Gastrocnemius medialis (tissue), 4 donors: ENCODE measurements at regions not wholly inside any gene's neighbourhood (a gene's known extent, or its start where the extent isn't known, plus 50 kb on each side); places are given as distances from the start of the nearest gene placed in this dataset.

ENCODE experiments used
- ATAC-seq, 2 donors: fragments of 150-250 bp; one replicate each; pipeline ENCODE4 v1.9.1; 2016
- DNase-seq, 2 donors: peaks; one replicate each; pipeline ENCODE4 v3.0.0-alpha.2; 2019
- H3K27ac ChIP-seq, 4 donors: fragments of 200-600 bp; sonication (generic); 1 replicate in 1 of 4; 2 replicates in 3 of 4; pipeline ENCODE4 v1.5.1; 2016 to 2018; ENCODE audit warnings: mild to moderate bottlenecking in 2 of 4, moderate library complexity in 1 of 4
- H3K27me3 ChIP-seq, 3 donors: fragments of 200-600 bp; sonication (generic) in 2 of 3; 1 replicate in 1 of 3; 2 replicates in 2 of 3; pipeline versions ENCODE4 v1.5.1 to v1.6.0; 2016 to 2019; ENCODE audit warnings: mild to moderate bottlenecking in 1 of 3, moderate library complexity in 1 of 3
- H3K36me3 ChIP-seq, 2 donors: fragments of 200-600 bp; sonication (generic) in 1 of 2; one replicate each; pipeline ENCODE4 v1.5.1; 2017 to 2018
- H3K4me1 ChIP-seq, 2 donors: fragments of 200-600 bp; sonication (generic) in 1 of 2; one replicate each; pipeline ENCODE4 v1.5.1; 2016 to 2017; ENCODE audit warnings: mild to moderate bottlenecking in 2 of 2
- H3K4me3 ChIP-seq, 4 donors: fragments of 200-600 bp; sonication (generic) in 3 of 4; 1 replicate in 1 of 4; 2 replicates in 3 of 4; pipeline ENCODE4 v1.5.1; 2016 to 2019; ENCODE audit warnings: mild to moderate bottlenecking in 2 of 4
- H3K9me3 ChIP-seq, 3 donors: fragments of 200-600 bp; sonication (generic) in 2 of 3; 1 replicate in 1 of 3; 2 replicates in 2 of 3; pipeline ENCODE4 v1.5.1; 2016 to 2019
- POLR2A ChIP-seq, 2 donors: fragments of 450-650 bp; IDR thresholded peaks; one replicate each; pipeline ENCODE4 v1.6.1; 2017; ENCODE audit warnings: antibody characterized with exemption in 2 of 2, mild to moderate bottlenecking in 2 of 2, moderate library complexity in 2 of 2
- in situ Hi-C, 4 donors: fragments of 200-750 bp; cut with MboI; loops; one replicate each; pipeline versions ENCODE4 v1.15.0 to v1.8.0; 2017; ENCODE audit warnings: low sequenced_read_pairs in 4 of 4
- intact Hi-C: fragments of 100-400 bp; cut with DNase I; formaldehyde crosslinking; loops from one replicate; pipeline ENCODE4 v1.15.1; 2023; ENCODE audit warnings: low total_unique reads
- TF ChIP-seq, protein P1 (sequence below), 5 experiments: fragments of 450-650 bp in 3 of 5; fragments of 200-600 bp in 2 of 5; sonication (generic) in 2 of 5; IDR thresholded peaks in 4 of 5; conservative IDR thresholded peaks in 1 of 5; 1 replicate in 4 of 5; 2 replicates in 1 of 5; pipeline ENCODE4 v1.5.1; 2016 to 2019; ENCODE audit warnings: antibody characterized with exemption in 5 of 5, mild to moderate bottlenecking in 3 of 5, moderate library complexity in 3 of 5

GRCh38 chr12:93176610-93177126 lies 201.1 kb upstream of the NUDT4 start:
- DNase-seq (no peak), ATAC-seq (no peak)
- H3K36me3 ChIP-seq = no peaks in the 10 kb centered on the region
- H3K27ac ChIP-seq = peak overlapping the region; percentile 62 to 83 (median 76)
- H3K27me3 ChIP-seq = no peaks in the 10 kb centered on the region
- no peaks in the 10 kb centered on the region for H3K9me3 ChIP-seq
- TF ChIP-seq POLR2A (IDR thresholded peaks at IDR 0.05) = no peak
- TF ChIP-seq, protein P1, sequence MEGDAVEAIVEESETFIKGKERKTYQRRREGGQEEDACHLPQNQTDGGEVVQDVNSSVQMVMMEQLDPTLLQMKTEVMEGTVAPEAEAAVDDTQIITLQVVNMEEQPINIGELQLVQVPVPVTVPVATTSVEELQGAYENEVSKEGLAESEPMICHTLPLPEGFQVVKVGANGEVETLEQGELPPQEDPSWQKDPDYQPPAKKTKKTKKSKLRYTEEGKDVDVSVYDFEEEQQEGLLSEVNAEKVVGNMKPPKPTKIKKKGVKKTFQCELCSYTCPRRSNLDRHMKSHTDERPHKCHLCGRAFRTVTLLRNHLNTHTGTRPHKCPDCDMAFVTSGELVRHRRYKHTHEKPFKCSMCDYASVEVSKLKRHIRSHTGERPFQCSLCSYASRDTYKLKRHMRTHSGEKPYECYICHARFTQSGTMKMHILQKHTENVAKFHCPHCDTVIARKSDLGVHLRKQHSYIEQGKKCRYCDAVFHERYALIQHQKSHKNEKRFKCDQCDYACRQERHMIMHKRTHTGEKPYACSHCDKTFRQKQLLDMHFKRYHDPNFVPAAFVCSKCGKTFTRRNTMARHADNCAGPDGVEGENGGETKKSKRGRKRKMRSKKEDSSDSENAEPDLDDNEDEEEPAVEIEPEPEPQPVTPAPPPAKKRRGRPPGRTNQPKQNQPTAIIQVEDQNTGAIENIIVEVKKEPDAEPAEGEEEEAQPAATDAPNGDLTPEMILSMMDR (IDR thresholded peaks at IDR 0.05 in 4 of 5, conservative IDR thresholded peaks at IDR 0.05 in 1 of 5) = no peak
- H3K4me3 ChIP-seq = no peak overlapping the region
- in situ Hi-C loops = no loop called here
- H3K4me1 ChIP-seq = peaks cover 32 to 45% of the 10 kb centered on the region in 2 donors
- intact Hi-C loops = no loop called here

DNA sequence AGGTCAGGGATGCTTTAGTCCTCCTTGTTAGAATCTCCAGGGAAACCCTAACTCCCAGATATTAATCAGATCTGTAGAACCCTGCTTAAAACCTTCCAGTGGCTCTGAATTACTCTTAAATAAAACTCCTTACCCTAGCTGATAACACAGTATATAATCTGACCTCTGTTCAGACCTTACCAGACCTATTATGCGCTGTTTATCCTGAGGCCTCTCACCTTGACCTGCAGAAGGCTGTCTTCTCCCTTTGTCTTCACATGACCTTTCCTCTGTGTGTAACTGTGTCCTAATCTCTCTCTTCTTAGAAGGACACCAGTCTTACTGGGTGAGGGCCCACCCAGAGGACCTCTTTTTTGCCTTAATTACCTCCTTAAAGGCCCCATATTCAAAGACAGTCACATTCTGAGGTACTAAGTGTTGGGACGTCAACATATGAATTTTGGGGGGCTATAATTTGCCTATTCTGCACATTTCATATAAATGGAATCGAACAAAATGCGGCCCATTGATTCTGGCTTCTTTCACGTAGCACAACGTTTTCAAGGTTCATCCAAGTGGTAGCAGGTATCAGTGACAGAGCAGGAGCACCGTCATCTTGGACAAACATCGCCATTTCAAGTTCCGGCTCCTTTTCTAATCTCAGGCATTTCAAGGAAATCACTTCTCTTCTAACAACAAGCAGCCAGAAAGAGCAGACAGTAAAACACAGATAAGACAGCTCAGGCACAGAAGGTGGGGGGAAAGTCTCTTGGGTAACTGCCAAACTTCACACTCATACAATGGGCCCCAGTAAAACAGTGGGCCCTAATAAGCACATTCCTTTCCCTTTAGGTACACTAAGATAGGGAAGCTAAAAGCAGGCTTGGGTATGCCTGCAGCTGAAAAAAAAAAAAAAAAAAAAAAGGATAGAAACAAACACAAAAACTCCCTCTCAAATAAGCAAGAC lies 200.2 kb upstream of the NUDT4 start:
- Histone ChIP-seq H3K27ac (peak overlapping the region in 2 of 4 donors; percentile 76 to 77), H3K36me3 (no peaks in the 10 kb centered on the region), H3K27me3 (no peaks in the 10 kb centered on the region), H3K9me3 (no peaks in the 10 kb centered on the region), H3K4me1 (peaks cover 32 to 45% of the 10 kb centered on the region in 2 donors), H3K4me3 (no peak overlapping the region)
- no peak for ATAC-seq
- DNase-seq = no peak
- intact Hi-C loops = no loop called here
- TF ChIP-seq, protein P1 (IDR thresholded peaks at IDR 0.05 in 4 of 5, conservative IDR thresholded peaks at IDR 0.05 in 1 of 5) = no peak
- no peak for TF ChIP-seq POLR2A (IDR thresholded peaks at IDR 0.05)
- in situ Hi-C loops = no loop called here

DNA sequence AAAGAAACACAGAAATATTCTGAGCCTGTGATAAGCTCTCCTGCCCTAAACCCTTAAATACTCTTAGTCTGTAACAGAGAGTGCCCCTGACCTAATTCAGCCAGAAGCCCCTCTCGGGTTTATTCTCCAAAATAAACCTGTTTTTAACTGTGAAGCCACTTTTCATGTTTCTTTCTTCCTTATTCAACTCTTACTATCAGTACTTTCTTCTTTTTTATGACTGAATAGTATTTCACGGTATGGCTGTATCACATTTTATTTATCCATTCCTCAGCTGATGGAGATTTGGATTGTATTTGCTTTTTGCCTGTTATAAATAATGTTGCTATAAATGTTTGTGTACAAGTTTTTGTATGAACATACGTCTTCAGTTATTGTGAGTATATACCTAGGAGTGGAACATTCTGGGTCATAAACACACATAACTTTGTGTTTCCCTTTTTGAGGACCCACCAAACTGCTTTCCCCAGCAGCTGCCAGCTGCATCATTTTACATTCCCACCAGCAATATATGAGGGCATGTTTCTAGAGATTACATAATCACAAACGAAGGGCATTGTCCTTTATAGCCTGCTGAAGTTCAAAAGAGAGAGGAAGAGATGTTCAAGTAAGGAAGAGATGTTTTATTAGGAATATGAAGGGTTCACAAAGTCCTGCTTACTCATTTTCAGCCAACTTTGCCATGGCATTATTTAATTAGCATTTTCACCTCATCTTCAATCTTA lies 199.4 kb upstream of the NUDT4 start:
- DNase-seq (no peak), ATAC-seq (no peak)
- H3K4me3 ChIP-seq = no peak overlapping the region
- in situ Hi-C loops (no loop called here), intact Hi-C loops (no loop called here)
- no peaks in the 10 kb centered on the region for H3K36me3 ChIP-seq
- peaks cover 30 to 45% of the 10 kb centered on the region in 2 donors for H3K4me1 ChIP-seq
- H3K27me3 ChIP-seq = no peaks in the 10 kb centered on the region
- peak overlapping the region in 1 of 4 donors; percentile 17 for H3K27ac ChIP-seq
- TF ChIP-seq, protein P1 (IDR thresholded peaks at IDR 0.05 in 4 of 5, conservative IDR thresholded peaks at IDR 0.05 in 1 of 5) = no peak
- no peak for TF ChIP-seq POLR2A (IDR thresholded peaks at IDR 0.05)
- no peaks in the 10 kb centered on the region for H3K9me3 ChIP-seq

DNA sequence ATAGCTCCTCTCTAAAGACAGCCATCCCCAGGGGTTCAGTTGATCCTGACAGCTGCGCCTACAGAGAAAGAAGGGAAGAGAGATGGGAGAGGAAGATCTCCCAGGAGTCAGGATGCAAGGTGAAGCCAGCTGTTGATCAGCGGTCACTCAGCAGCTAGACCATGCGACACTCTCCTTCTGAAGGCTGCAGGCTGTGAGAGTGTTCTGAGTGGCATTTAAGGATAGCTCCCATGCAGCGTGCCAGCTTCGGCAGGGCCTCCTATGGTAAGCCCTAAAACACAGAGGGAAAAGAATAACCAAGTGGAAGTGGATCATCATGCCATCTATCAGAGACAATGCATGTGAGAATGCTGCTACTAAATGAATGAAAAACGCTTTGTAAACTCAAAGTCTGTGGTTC lies 197.9 kb upstream of the NUDT4 start:
- no peak overlapping the region for H3K4me3 ChIP-seq
- no peaks in the 10 kb centered on the region for H3K36me3 ChIP-seq
- in situ Hi-C loops (no loop called here), intact Hi-C loops (no loop called here)
- no peaks in the 10 kb centered on the region for H3K27me3 ChIP-seq
- peak overlapping the region in 2 of 4 donors; percentile 21 to 45 for H3K27ac ChIP-seq
- no peaks in the 10 kb centered on the region for H3K9me3 ChIP-seq
- peaks cover 31 to 42% of the 10 kb centered on the region in 2 donors for H3K4me1 ChIP-seq
- DNase-seq (no peak), ATAC-seq (no peak)
- no peak for TF ChIP-seq POLR2A (IDR thresholded peaks at IDR 0.05)
- TF ChIP-seq, protein P1 (IDR thresholded peaks at IDR 0.05 in 4 of 5, conservative IDR thresholded peaks at IDR 0.05 in 1 of 5) = no peak
